ENCODE measurements at regions not wholly inside any gene's neighbourhood (a gene's known extent, or its start where the extent isn't known, plus 50 kb on each side); places are given as distances from the start of the nearest gene placed in this dataset.

GRCh38 chr3:5463991-5464390, 276.5 kb downstream of the EDEM1 start:
- no peaks in the 10 kb centered on the region for H3K9me3 ChIP-seq (ENCODE audit: insufficient read depth, low read length)
- H3K79me2 ChIP-seq (ENCODE audit: insufficient read depth, low read length): no peaks in the 10 kb centered on the region
- no peaks in the 10 kb centered on the region for H3K36me3 ChIP-seq (ENCODE audit: low read length)
- TF ChIP-seq, protein P1, sequence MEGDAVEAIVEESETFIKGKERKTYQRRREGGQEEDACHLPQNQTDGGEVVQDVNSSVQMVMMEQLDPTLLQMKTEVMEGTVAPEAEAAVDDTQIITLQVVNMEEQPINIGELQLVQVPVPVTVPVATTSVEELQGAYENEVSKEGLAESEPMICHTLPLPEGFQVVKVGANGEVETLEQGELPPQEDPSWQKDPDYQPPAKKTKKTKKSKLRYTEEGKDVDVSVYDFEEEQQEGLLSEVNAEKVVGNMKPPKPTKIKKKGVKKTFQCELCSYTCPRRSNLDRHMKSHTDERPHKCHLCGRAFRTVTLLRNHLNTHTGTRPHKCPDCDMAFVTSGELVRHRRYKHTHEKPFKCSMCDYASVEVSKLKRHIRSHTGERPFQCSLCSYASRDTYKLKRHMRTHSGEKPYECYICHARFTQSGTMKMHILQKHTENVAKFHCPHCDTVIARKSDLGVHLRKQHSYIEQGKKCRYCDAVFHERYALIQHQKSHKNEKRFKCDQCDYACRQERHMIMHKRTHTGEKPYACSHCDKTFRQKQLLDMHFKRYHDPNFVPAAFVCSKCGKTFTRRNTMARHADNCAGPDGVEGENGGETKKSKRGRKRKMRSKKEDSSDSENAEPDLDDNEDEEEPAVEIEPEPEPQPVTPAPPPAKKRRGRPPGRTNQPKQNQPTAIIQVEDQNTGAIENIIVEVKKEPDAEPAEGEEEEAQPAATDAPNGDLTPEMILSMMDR (IDR thresholded peaks at IDR 0.05; ENCODE audit: insufficient read depth, low read length, poor library complexity, severe bottlenecking): no peak
- no peaks in the 10 kb centered on the region for H4K20me1 ChIP-seq (ENCODE audit: low read depth, low read length)
- no peak overlapping the region for H3K4me3 ChIP-seq (ENCODE audit: insufficient read depth, low read length, poor library complexity, severe bottlenecking)
- no peaks in the 10 kb centered on the region for H3F3A ChIP-seq (ENCODE audit: insufficient read depth)
- H3K27me3 ChIP-seq (ENCODE audit: low read length): no peaks in the 10 kb centered on the region
- no peak overlapping the region for H3K9ac ChIP-seq (ENCODE audit: low read length)
- no peak overlapping the region for H2AFZ ChIP-seq (ENCODE audit: low read depth, low read length, severe bottlenecking)
- H3K4me2 ChIP-seq (ENCODE audit: low read depth, low read length, poor library complexity, severe bottlenecking): no peak overlapping the region
- no peak overlapping the region for H3K27ac ChIP-seq (ENCODE audit: low read depth, low read length)
- H3K9me2 ChIP-seq (replicated peaks; ENCODE audit: insufficient read depth, low read length): no peaks in the 10 kb centered on the region

- Histone ChIP-seq H2AFZ (ENCODE audit: low read depth, low read length, severe bottlenecking) (no peak overlapping the region), H4K20me1 (ENCODE audit: low read depth, low read length) (no peaks in the 10 kb centered on the region), H3K27me3 (ENCODE audit: low read length) (no peaks in the 10 kb centered on the region), H3K9ac (ENCODE audit: low read length) (no peak overlapping the region), H3K9me2 (replicated peaks; ENCODE audit: insufficient read depth, low read length) (no peaks in the 10 kb centered on the region), H3F3A (ENCODE audit: insufficient read depth) (no peaks in the 10 kb centered on the region), H3K4me3 (ENCODE audit: insufficient read depth, low read length, poor library complexity, severe bottlenecking) (no peak overlapping the region), H3K27ac (ENCODE audit: low read depth, low read length) (no peak overlapping the region), H3K4me2 (ENCODE audit: low read depth, low read length, poor library complexity, severe bottlenecking) (no peak overlapping the region), H3K79me2 (ENCODE audit: insufficient read depth, low read length) (no peaks in the 10 kb centered on the region), H3K36me3 (ENCODE audit: low read length) (no peaks in the 10 kb centered on the region), H3K9me3 (ENCODE audit: insufficient read depth, low read length) (no peaks in the 10 kb centered on the region)
- no peak for TF ChIP-seq EZH2phosphoT487 (conservative IDR thresholded peaks at IDR 0.05; ENCODE audit: low read length)
- TF ChIP-seq, protein P1 (IDR thresholded peaks at IDR 0.05; ENCODE audit: insufficient read depth, low read length, poor library complexity, severe bottlenecking): no peak
Measured at GRCh38 chr3:5464649-5465048, 277.1 kb downstream of the EDEM1 start.

DNA sequence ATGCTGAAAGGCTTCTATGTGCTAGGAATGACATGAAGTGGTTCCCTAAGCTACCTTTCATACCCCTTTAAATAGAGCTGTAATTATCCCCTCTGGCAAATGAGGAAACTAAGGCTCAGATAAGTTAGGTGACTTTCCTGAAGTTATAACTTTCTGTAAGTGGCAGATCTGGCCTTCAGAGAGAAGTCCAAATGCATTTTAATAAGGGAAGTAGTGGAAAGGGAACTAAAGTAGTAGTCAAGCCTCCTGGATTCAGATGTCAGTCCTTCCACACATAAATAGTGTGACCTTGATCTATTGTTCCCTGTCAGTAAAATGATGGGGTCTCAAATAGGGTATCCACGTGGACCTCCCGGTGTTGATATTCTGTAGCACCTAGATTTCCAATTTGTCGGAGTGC, 277.7 kb downstream of the EDEM1 start:
- H3K27ac ChIP-seq (ENCODE audit: low read depth, low read length): no peak overlapping the region
- H3K4me2 ChIP-seq (ENCODE audit: low read depth, low read length, poor library complexity, severe bottlenecking): no peak overlapping the region
- no peaks in the 10 kb centered on the region for H3F3A ChIP-seq (ENCODE audit: insufficient read depth)
- H3K9me2 ChIP-seq (replicated peaks; ENCODE audit: insufficient read depth, low read length): no peaks in the 10 kb centered on the region
- H3K27me3 ChIP-seq (ENCODE audit: low read length): no peaks in the 10 kb centered on the region
- H3K4me3 ChIP-seq (ENCODE audit: insufficient read depth, low read length, poor library complexity, severe bottlenecking): no peak overlapping the region
- H3K9ac ChIP-seq (ENCODE audit: low read length): no peak overlapping the region
- H3K36me3 ChIP-seq (ENCODE audit: low read length): no peaks in the 10 kb centered on the region
- no peaks in the 10 kb centered on the region for H4K20me1 ChIP-seq (ENCODE audit: low read depth, low read length)
- TF ChIP-seq EZH2phosphoT487 (conservative IDR thresholded peaks at IDR 0.05; ENCODE audit: low read length): no peak
- TF ChIP-seq, protein P1 (IDR thresholded peaks at IDR 0.05; ENCODE audit: insufficient read depth, low read length, poor library complexity, severe bottlenecking): no peak
- no peaks in the 10 kb centered on the region for H3K9me3 ChIP-seq (ENCODE audit: insufficient read depth, low read length)
- H3K79me2 ChIP-seq (ENCODE audit: insufficient read depth, low read length): no peaks in the 10 kb centered on the region
- H2AFZ ChIP-seq (ENCODE audit: low read depth, low read length, severe bottlenecking): no peak overlapping the region

DNA sequence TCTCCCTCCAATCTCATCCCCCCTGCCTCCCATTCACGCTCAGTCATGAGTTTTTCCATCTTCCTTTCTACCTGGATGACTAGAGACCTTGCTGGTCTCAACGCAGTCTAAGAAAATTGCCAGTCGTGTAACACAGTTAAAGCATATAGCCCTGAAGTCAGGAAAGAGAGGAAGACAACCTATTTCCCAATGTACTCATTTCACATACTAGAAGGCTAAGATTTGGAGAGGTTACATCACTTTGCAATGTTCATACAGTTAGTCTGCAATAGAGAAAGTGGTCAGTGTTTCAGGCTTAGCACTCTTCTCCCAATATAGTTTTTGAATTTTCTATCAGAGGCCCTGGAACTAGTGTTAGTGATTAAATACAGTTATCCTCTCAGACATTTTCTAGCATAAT, 278.6 kb downstream of the EDEM1 start:
- Histone ChIP-seq H3K79me2 (ENCODE audit: insufficient read depth, low read length) (no peaks in the 10 kb centered on the region), H3K9me2 (replicated peaks; ENCODE audit: insufficient read depth, low read length) (no peaks in the 10 kb centered on the region), H3K9ac (ENCODE audit: low read length) (no peak overlapping the region), H3F3A (ENCODE audit: insufficient read depth) (no peaks in the 10 kb centered on the region), H3K4me3 (ENCODE audit: insufficient read depth, low read length, poor library complexity, severe bottlenecking) (no peak overlapping the region), H3K27ac (ENCODE audit: low read depth, low read length) (no peak overlapping the region), H3K9me3 (ENCODE audit: insufficient read depth, low read length) (no peaks in the 10 kb centered on the region), H3K27me3 (ENCODE audit: low read length) (no peaks in the 10 kb centered on the region), H2AFZ (ENCODE audit: low read depth, low read length, severe bottlenecking) (no peak overlapping the region), H3K36me3 (ENCODE audit: low read length) (no peaks in the 10 kb centered on the region), H3K4me2 (ENCODE audit: low read depth, low read length, poor library complexity, severe bottlenecking) (no peak overlapping the region), H4K20me1 (ENCODE audit: low read depth, low read length) (no peaks in the 10 kb centered on the region)
- TF ChIP-seq, protein P1 (IDR thresholded peaks at IDR 0.05; ENCODE audit: insufficient read depth, low read length, poor library complexity, severe bottlenecking): no peak
- no peak for TF ChIP-seq EZH2phosphoT487 (conservative IDR thresholded peaks at IDR 0.05; ENCODE audit: low read length)
